CD14-positive monocyte (primary cell): ENCODE measurements at regions not wholly inside any gene's neighbourhood (a gene's known extent, or its start where the extent isn't known, plus 50 kb on each side); places are given as distances from the start of the nearest gene placed in this dataset.

Source experiments
- DNase-seq, 3 donors: peaks; one replicate each; pipeline ENCODE4 v3.0.0-alpha.2; 2011 to 2022
- H2AFZ ChIP-seq: 2 replicates; pipeline ENCODE4 v1.6.0; 2012; ENCODE audit warnings: mild to moderate bottlenecking, low read depth, low read length, inconsistent platforms; ENCODE audit not compliant: insufficient read depth, poor library complexity, severe bottlenecking
- H3K27ac ChIP-seq, 2 donors: 1 replicate in 1 of 2; 2 replicates in 1 of 2; pipeline ENCODE4 v1.5.1; 2012 to 2013; ENCODE audit warnings: low read length in 2 of 2, control low read depth in 1 of 2, inconsistent platforms in 1 of 2, low read depth in 1 of 2, mild to moderate bottlenecking in 1 of 2
- H3K27me3 ChIP-seq, 2 donors: one replicate each; pipeline versions ENCODE4 v1.6.0 to v1.6.1; 2011 to 2013; ENCODE audit warnings: low read length in 2 of 2; ENCODE audit not compliant: control insufficient read depth in 2 of 2, insufficient read depth in 2 of 2
- H3K36me3 ChIP-seq, 2 donors: replicated peaks in 1 of 2; 1 replicate in 1 of 2; 2 replicates in 1 of 2; pipeline versions ENCODE4 v1.5.1 to v1.6.1; 2012 to 2013; ENCODE audit warnings: low read length in 2 of 2, control low read depth in 1 of 2, inconsistent platforms in 1 of 2, mild to moderate bottlenecking in 1 of 2; ENCODE audit not compliant: insufficient read depth in 2 of 2, control insufficient read depth in 1 of 2
- H3K4me1 ChIP-seq, 2 donors: 1 replicate in 1 of 2; 2 replicates in 1 of 2; pipeline versions ENCODE4 v1.5.1 to v1.6.1; 2012 to 2013; ENCODE audit warnings: low read length in 2 of 2, control low read depth in 1 of 2, inconsistent platforms in 1 of 2, mild to moderate bottlenecking in 1 of 2, moderate library complexity in 1 of 2; ENCODE audit not compliant: insufficient read depth in 2 of 2, control insufficient read depth in 1 of 2
- H3K4me2 ChIP-seq: replicated peaks from 2 replicates; pipeline ENCODE3; 2012; ENCODE audit warnings: low read length, moderate library complexity, mild to moderate bottlenecking; ENCODE audit not compliant: poor library complexity, severe bottlenecking; ENCODE audit errors: extremely low read depth
- H3K4me3 ChIP-seq, 3 experiments: fragments of 200-600 bp in 1 of 3; sonication (generic) in 1 of 3; replicated peaks in 1 of 3; 1 replicate in 2 of 3; 2 replicates in 1 of 3; pipeline ENCODE4 v1.5.1; 2011 to 2013; ENCODE audit warnings: low read length in 3 of 3, mild to moderate bottlenecking in 3 of 3, control low read depth in 2 of 3, low read depth in 2 of 3, inconsistent platforms in 1 of 3, moderate library complexity in 1 of 3
- H3K79me2 ChIP-seq: 2 replicates; pipeline ENCODE4 v1.6.0; 2012; ENCODE audit warnings: mild to moderate bottlenecking, control low read depth, inconsistent platforms, low read length, moderate library complexity; ENCODE audit not compliant: insufficient read depth
- H3K9ac ChIP-seq: 2 replicates; pipeline ENCODE4 v1.6.0; 2017; ENCODE audit warnings: low read length, mild to moderate bottlenecking; ENCODE audit not compliant: insufficient read depth, poor library complexity, severe bottlenecking
- H3K9me3 ChIP-seq, 2 donors: replicated peaks in 1 of 2; 1 replicate in 1 of 2; 2 replicates in 1 of 2; pipeline versions ENCODE4 v1.5.1 to v1.6.1; 2012 to 2013; ENCODE audit warnings: low read length in 2 of 2, control low read depth in 1 of 2; ENCODE audit not compliant: control insufficient read depth in 1 of 2, insufficient read depth in 1 of 2
- H4K20me1 ChIP-seq: 2 replicates; pipeline ENCODE4 v1.6.0; 2012; ENCODE audit warnings: mild to moderate bottlenecking, low read length, control low read depth, moderate library complexity; ENCODE audit not compliant: insufficient read depth
- H3K27ac Mint-ChIP-seq, 7 donors: one replicate each; pipeline ENCODE4 v1.8.0; 2020; ENCODE audit warnings: mild to moderate bottlenecking in 7 of 7, mixed read lengths in 7 of 7, moderate library complexity in 6 of 7, inconsistent platforms in 2 of 7
- H3K27me3 Mint-ChIP-seq, 3 donors: one replicate each; pipeline ENCODE4 v1.8.0; 2021 to 2022; ENCODE audit warnings: low read depth in 3 of 3, mild to moderate bottlenecking in 3 of 3, mixed read lengths in 3 of 3, moderate library complexity in 3 of 3, inconsistent platforms in 1 of 3
- H3K36me3 Mint-ChIP-seq, 2 donors: one replicate each; pipeline ENCODE4 v1.8.0; 2020; ENCODE audit warnings: mixed read lengths in 2 of 2, inconsistent platforms in 1 of 2, mild to moderate bottlenecking in 1 of 2
- H3K4me1 Mint-ChIP-seq: one replicate; pipeline ENCODE4 v1.8.0; 2020; ENCODE audit warnings: mild to moderate bottlenecking, mixed read lengths
- H3K4me3 Mint-ChIP-seq, 2 donors: one replicate each; pipeline ENCODE4 v1.8.0; 2020; ENCODE audit warnings: mild to moderate bottlenecking in 2 of 2, mixed read lengths in 2 of 2, moderate library complexity in 1 of 2
- H3K9me3 Mint-ChIP-seq, 7 donors: one replicate each; pipeline ENCODE4 v1.8.0; 2020 to 2022; ENCODE audit warnings: mixed read lengths in 7 of 7, mild to moderate bottlenecking in 6 of 7, moderate library complexity in 6 of 7, inconsistent platforms in 2 of 7
- CTCF ChIP-seq: fragments of 200-600 bp; IDR thresholded peaks from one replicate; pipeline ENCODE4 v1.8.0; 2022; ENCODE audit warnings: antibody characterized with exemption, mild to moderate bottlenecking
- WGBS: methylation state at CpG from one replicate; pipeline ENCODE4 v1.1.5; 2013; ENCODE audit warnings: missing lambda C conversion rate; ENCODE audit not compliant: insufficient coverage; 5-methylcytosine and 5-hydroxymethylcytosine counted together
- intact Hi-C, 2 donors: fragments of 100-400 bp; cut with micrococcal nuclease; formaldehyde crosslinking; loops; one replicate each; pipeline versions ENCODE4 v1.15.0 to v1.15.1; 2023

DNA sequence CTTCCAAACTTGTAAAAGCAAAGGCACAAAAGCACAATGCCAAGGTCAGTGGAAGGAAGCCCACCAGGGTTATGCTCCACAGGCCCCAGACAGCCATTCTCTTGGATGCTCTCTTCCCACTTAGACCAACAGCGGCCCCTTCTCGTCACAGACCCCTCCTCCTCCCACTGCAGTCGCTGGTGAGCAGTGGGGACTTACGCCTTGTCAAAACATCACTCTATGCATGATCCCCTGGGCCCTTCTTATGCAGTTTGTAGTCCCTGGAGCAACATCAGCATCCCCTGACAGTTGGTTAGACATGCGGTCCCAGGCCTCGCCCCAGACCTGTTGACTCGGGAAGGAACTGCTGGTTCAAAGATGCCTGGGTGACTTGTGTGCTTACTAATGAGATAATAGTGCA, 376.0 kb upstream of the KLHL29 start:
- Histone ChIP-seq H3K4me1 (no peaks in the 10 kb centered on the region), H3K9me3 (peaks cover 0 to 7% of the 10 kb centered on the region in 2 donors), H2AFZ (no peak overlapping the region), H4K20me1 (no peaks in the 10 kb centered on the region), H3K9ac (no peak overlapping the region), H3K4me3 (no peak overlapping the region), H3K4me2 (no peak overlapping the region), H3K27ac (no peak overlapping the region), H3K79me2 (no peaks in the 10 kb centered on the region), H3K36me3 (no peaks in the 10 kb centered on the region), H3K27me3 (no peaks in the 10 kb centered on the region)
- no peak for DNase-seq
- no peak overlapping the region for H3K4me3 Mint-ChIP-seq
- H3K9me3 Mint-ChIP-seq = peaks cover 0 to 7% (median 2%) of the 10 kb centered on the region in 7 donors
- TF ChIP-seq CTCF = no peak
- intact Hi-C loops = no loop called here
- no peaks in the 10 kb centered on the region for H3K4me1 Mint-ChIP-seq
- no peak overlapping the region for H3K27ac Mint-ChIP-seq
- no peaks in the 10 kb centered on the region for H3K36me3 Mint-ChIP-seq
- 92% methylated on average over 7 of the region's 7 CpGs for WGBS
- H3K27me3 Mint-ChIP-seq = peaks cover 0 to 6% (median 0%) of the 10 kb centered on the region in 3 donors

GRCh38 chr2:23009545-23010149, 375.3 kb upstream of the KLHL29 start:
- peaks cover 0 to 7% (median 2%) of the 10 kb centered on the region in 7 donors for H3K9me3 Mint-ChIP-seq
- TF ChIP-seq CTCF = no peak
- Histone ChIP-seq H3K79me2 (no peaks in the 10 kb centered on the region), H4K20me1 (no peaks in the 10 kb centered on the region), H3K36me3 (no peaks in the 10 kb centered on the region), H3K27ac (no peak overlapping the region), H3K4me3 (no peak overlapping the region), H2AFZ (no peak overlapping the region), H3K27me3 (no peaks in the 10 kb centered on the region), H3K9me3 (peaks cover 0 to 7% of the 10 kb centered on the region in 2 donors), H3K9ac (no peak overlapping the region), H3K4me1 (no peaks in the 10 kb centered on the region), H3K4me2 (no peak overlapping the region)
- no peaks in the 10 kb centered on the region for H3K36me3 Mint-ChIP-seq
- H3K27me3 Mint-ChIP-seq = peaks cover 0 to 6% (median 0%) of the 10 kb centered on the region in 3 donors
- no peak overlapping the region for H3K4me3 Mint-ChIP-seq
- no peaks in the 10 kb centered on the region for H3K4me1 Mint-ChIP-seq
- H3K27ac Mint-ChIP-seq = no peak overlapping the region
- intact Hi-C loops = no loop called here
- no peak for DNase-seq
- 84% methylated on average over 4 of the region's 7 CpGs for WGBS
